ENCODE measurements at regions not wholly inside any gene's neighbourhood (a gene's known extent, or its start where the extent isn't known, plus 50 kb on each side); places are given as distances from the start of the nearest gene placed in this dataset.

DNA sequence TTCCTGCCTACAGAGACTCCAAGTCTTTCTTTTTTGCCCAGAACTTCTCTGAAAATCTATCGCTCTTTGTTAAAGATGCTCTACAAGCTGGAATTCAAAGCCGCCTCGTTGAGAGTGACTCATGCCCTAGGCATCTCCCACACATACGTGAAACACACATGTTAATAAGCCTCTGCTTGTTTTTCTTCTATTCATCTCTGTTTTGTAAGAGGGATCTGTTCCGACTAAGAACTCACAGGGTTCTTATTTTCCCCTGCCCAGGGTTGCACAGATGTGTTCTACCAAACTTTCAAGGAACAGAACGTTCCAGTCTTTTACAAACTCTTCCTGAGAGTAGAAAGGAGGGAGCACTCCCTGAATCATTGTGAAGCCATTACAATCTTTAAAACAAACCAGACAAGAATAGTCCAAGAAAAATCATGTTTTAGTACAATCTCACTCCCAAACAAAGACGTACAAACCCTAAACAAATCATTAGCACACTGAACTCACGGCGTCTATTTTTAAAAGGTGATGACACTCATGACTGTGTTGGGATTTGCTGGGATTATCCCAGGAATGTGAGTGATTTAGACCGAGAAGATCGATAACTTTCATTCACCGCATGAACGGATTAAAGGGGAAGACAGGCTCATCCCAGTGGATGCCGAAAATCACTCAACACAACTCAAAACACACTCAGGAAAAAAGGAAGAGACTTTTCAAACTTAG lies 55.3 kb upstream of the INPP5A start:
- peak; percentile 65 for DNase-seq (ENCODE audit: low read depth, low spot score)
- POLR2A ChIA-PET, result interaction anchor here (0.6 kb wide), 1 partner anchor 72 kb away, joined by 4 read pairs; no protein-coding TSS in a partner anchor
- CTCF ChIA-PET, result interaction anchor here (0.9 kb wide), 1 partner anchor 154 kb away, joined by 3 read pairs; no protein-coding TSS in a partner anchor
- H3K4me3 ChIP-seq (ENCODE audit: low read depth, low read length), result no peak overlapping the region
- TF ChIP-seq, protein P1, sequence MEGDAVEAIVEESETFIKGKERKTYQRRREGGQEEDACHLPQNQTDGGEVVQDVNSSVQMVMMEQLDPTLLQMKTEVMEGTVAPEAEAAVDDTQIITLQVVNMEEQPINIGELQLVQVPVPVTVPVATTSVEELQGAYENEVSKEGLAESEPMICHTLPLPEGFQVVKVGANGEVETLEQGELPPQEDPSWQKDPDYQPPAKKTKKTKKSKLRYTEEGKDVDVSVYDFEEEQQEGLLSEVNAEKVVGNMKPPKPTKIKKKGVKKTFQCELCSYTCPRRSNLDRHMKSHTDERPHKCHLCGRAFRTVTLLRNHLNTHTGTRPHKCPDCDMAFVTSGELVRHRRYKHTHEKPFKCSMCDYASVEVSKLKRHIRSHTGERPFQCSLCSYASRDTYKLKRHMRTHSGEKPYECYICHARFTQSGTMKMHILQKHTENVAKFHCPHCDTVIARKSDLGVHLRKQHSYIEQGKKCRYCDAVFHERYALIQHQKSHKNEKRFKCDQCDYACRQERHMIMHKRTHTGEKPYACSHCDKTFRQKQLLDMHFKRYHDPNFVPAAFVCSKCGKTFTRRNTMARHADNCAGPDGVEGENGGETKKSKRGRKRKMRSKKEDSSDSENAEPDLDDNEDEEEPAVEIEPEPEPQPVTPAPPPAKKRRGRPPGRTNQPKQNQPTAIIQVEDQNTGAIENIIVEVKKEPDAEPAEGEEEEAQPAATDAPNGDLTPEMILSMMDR (IDR thresholded peaks at IDR 0.05; ENCODE audit: insufficient read depth, low read length, missing control alignments), result no peak

DNA sequence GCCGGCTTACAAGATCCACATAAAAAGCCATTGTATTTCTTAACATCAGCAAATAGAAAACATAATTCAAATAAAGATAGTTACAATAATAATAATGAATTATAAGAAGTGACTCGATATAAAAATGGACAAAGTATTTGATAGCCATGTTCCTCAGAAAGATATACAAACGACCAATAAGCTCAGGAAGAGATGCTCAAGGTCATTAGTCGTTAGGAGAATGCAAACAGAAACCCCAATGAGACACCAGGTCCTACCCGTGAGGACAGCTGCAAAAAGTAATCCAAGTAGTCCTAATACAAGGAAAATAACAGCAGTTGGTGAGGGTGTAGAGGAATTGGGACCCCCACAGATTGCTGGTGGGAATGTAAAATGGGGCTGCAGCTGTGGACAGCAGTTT lies 54.2 kb upstream of the INPP5A start:
- no peak for DNase-seq (ENCODE audit: low read depth, low spot score)
- CTCF ChIA-PET, result interaction anchor here (1.1 kb wide), 1 partner anchor 57 kb away, joined by 3 read pairs; no protein-coding TSS in a partner anchor
- H3K4me3 ChIP-seq (ENCODE audit: low read depth, low read length), result no peak overlapping the region
- POLR2A ChIA-PET, result no interaction called here
- TF ChIP-seq, protein P1 (IDR thresholded peaks at IDR 0.05; ENCODE audit: insufficient read depth, low read length, missing control alignments), result no peak

DNA sequence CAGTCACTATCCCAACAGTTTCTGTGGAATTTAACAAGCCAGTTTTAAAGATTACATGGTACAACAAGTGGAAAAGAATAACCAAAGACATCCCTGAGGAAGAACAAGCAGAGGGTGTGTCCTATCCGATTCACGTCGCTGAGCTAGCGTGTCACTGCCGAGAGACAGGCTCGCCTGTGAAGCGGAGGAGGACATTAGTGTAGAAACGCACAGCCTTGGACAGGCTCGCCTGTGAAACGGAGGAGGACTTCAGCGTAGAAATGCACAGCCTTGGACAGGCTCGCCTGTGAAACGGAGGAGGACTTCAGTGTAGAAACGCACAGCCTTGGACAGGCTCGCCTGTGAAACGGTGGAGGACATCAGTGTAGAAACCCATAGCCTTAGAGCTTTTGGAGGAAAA lies 52.7 kb upstream of the INPP5A start:
- no peak for DNase-seq (ENCODE audit: low read depth, low spot score)
- TF ChIP-seq, protein P1 (IDR thresholded peaks at IDR 0.05; ENCODE audit: insufficient read depth, low read length, missing control alignments), result no peak
- H3K4me3 ChIP-seq (ENCODE audit: low read depth, low read length), result no peak overlapping the region
- ChIA-PET CTCF (no interaction called here), POLR2A (no interaction called here)

DNA sequence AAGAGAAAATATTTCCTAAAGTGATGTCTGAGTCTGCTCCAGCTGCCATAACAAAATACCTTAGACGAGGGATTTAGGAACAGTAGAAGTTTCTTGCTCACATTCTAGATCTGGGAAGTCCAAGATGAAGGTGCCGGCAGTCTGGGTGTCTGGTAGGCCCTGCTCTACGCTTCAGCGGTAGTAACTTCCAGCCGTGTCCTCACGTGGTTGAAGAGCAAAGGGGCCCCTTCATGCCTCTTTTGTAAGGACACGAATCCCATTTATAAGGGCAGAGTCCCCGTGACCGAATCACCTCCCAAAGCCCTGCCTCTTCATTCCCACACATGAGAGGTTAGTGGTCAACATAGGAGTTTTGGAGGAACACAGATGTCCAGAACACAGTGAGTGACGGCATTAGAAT lies 52.2 kb upstream of the INPP5A start:
- CTCF ChIA-PET, result no interaction called here
- no peak overlapping the region for H3K4me3 ChIP-seq (ENCODE audit: low read depth, low read length)
- TF ChIP-seq, protein P1 (IDR thresholded peaks at IDR 0.05; ENCODE audit: insufficient read depth, low read length, missing control alignments), result no peak
- no peak for DNase-seq (ENCODE audit: low read depth, low spot score)
- POLR2A ChIA-PET, result no interaction called here

DNA sequence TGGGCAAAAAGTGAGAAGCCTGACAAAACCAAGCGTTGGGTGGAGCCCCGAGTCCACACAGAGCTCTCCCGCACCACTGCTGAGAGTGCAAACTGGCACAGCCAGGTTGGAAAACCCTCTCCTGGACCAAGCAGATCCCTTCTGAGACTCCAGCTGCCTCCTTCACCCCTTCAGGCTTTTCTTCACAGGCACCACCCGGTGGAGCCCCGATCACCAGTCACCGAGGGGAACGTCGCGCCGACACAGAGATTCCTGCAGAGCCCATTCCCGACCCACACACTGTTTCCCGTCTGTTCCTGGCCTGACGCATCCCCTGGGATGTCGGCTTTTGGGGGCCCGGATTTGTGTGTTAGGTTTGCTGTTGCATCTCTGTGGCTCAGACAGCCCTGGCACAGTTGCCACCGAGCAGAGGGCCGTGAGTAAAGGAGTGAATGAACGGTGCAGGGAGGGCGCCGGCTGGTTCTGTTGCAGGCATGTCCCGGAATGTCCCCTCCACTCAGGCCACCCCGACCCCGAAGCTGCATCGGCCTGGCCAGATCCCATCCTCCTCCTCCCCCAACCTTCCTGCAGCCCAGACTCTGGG lies 51.0 kb upstream of the INPP5A start:
- no peak for DNase-seq (ENCODE audit: low read depth, low spot score)
- TF ChIP-seq, protein P1 (IDR thresholded peaks at IDR 0.05; ENCODE audit: insufficient read depth, low read length, missing control alignments), result no peak
- CTCF ChIA-PET, result interaction anchor here (1.6 kb wide), 1 partner anchor 41 kb away, joined by 4 read pairs; no protein-coding TSS in a partner anchor
- H3K4me3 ChIP-seq (ENCODE audit: low read depth, low read length), result no peak overlapping the region
- POLR2A ChIA-PET, result no interaction called here

Measured in AG04449 (cell line).